Right renal pelvis (tissue), 4 donors: ENCODE measurements at regions not wholly inside any gene's neighbourhood (a gene's known extent, or its start where the extent isn't known, plus 50 kb on each side); places are given as distances from the start of the nearest gene placed in this dataset.

Experiments
- DNase-seq, 4 donors: peaks; one replicate each; pipeline ENCODE4 v3.0.0-alpha.2; 2013; ENCODE audit warnings: low read depth in 4 of 4, low spot score in 3 of 4, missing footprints in 1 of 4

DNA sequence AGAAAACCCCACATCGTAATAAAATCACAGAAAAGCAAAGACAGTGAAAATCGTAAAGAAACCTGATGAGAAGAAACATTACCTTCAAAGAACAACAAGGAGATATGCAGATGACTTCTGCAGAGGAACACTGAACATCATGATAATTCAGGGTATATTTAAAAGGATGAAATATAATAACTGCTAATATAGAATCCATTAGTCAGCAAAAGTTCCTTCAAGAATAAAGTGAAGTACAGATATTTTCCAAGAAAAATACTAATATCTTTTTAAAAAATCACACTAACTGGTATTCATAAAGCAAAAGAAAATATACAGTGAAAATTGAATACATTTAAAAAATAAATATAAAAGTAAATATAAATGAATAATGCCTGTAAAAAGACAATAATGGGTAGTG, 176.3 kb upstream of the VEGFC start:
- DNase-seq = no peak

DNA sequence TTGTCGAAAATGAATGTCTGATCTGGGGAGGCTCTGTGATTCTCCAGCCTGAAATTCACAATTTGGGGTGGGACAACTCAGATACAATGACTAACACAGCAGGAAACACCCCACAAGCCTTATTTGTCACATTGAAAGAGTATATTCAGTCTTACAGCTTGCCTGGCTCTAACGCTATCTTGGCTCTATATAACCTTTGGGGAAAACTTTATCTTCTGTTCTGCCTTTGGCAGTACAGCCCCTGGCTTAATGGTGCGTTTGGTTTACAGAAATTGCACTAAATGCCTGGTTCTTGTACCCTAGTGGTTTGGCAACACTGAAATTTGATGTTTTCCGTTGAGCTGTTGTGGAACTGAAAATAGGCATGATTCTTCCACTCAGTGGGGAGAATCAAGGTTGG, 178.1 kb upstream of the VEGFC start:
- DNase-seq = no peak

DNA sequence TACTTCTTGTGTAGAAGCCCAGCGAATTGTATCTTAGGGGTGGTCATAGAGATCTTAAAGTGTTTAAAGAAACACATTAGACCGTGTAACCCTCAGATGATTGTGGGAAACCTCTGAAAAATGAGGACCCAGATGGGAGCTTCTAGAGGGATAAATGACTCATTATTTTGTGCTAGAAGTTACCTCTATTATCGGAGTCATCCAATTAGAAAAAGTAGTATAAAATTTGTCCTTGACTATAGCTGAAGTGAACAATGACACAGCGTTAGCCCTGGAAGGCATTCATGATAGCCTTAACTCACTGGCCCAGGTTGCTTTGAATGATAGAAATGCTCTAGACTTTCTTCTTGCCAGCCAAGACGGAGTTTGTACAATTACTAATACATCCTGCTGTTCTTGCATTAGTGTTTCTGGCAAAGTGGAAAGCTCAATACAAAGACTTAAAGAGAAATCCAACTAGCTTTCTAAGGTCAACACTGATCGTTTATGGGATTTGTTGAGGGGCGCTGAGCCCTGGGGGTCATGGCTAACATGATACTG, 178.9 kb upstream of the VEGFC start:
- no peak for DNase-seq

DNA sequence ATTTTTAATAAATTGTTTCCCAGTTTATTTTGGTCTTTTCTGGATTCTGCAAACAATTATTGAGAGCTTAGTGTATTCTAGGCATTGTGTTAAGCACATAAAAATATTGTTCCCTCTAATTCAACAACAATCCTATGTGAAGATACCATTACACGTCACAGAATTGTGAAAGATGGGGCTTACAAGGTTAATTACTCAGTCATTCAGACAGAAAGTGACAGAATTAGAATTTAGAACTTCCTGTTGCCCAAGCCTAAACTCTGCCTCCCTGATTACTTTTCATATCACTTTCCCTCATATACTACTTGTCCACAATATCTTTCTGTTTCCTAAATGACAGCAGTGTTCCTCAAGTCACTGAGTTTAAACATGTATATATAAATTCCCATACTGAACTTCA, 186.7 kb upstream of the VEGFC start:
- DNase-seq = no peak

DNA sequence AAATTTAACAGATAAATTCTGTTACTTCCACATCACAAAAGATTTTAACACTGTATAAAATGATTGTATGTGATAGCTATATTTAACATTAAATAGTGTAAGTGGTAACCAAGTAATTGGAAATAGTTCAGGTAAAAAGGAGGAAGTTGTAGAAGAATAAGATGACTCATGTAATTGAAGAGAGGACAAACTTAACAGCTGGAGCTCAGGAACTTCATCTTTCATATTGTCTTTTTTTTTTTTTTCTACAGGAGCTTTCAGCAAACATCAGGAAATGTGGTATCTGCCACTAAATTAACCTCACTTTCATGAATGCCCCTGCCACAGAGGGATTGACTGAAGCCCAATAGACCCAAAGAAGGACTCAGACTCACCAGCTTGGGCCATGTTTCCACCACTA, 188.4 kb upstream of the VEGFC start:
- no peak for DNase-seq

DNA sequence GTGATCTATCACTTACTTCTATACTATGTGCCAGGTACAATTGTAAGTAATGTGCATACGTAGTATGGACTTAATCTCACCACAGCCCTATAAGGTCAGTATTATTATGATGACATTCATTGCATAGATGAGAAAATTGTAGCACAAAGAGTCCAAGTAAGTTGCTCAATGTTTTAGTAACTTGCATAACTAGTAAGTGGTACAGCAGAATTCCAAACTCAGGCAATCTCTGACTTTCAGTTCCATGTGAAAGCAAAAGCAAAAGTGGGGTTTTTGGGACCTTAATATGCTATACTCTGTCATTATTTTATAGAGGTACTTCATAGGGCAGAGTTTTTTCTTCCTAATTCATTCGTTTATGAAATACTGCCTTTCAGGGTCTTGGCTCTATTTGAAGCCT, 188.8 kb upstream of the VEGFC start:
- DNase-seq = no peak

DNA sequence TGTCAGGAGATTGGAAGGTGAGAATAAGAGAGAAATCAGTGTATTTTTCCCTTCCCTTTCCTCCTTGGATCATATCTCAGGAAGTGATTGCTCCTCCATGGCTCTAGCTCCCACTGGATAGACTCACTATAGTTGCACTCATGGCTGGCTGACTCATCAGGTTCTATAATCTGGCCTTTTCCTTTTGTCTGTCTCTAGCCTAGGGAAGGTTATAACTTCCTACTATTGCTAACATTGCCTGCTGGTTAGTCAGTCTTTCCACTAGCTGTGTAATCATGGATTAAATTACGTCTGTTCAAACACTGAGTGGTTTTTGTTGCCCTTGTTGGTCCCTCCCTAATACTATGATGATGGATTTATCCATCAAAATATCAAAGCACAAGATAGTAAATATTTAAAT, 195.5 kb upstream of the VEGFC start:
- no peak for DNase-seq

DNA sequence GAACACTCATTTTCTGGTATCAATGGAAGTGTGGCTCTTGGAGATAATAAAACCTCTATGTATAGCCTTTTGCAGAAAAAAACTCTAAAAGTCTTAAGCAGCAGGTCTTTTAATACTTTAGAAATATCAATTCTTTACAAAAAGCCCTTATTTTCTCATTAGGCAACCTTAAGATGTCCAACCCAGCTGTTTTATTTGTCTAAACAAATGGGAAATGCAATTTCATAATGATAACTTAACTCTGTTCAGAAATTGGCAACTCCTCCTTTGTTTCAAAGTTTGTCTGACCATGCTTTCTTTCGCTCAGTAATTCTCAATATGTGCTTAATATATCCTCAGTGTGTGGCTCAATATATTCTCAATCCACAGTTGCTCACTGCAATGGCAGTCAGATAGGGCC, 196.5 kb upstream of the VEGFC start:
- DNase-seq = no peak

DNA sequence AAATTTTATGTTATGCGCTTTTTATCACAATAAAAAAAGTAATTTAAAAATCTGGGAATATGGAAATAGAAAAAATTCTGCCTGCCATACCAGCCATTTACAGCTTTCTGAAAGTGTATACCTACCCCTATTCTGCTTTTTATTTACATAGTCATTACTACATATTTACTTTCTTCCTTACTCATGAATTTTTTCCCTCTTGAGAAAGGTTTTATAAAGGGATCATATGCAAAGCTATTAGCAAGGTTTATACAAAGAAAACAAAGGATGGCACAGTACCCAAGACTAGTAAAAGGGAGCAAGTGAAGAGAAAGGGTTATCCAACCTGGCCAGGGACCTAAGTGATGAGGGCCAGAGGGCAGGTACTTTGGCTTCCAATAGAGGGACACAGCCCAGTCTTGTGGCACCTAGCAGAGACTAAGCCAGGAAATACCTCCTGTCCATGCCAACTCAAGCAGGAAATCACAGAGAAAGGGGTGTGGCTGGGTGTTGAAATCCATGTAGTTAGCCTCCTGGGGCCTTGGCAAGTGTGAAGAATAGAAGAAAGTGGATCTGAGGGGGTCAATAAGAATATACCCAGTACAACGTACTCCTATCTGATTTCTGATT, 207.3 kb upstream of the VEGFC start:
- DNase-seq = no peak

DNA sequence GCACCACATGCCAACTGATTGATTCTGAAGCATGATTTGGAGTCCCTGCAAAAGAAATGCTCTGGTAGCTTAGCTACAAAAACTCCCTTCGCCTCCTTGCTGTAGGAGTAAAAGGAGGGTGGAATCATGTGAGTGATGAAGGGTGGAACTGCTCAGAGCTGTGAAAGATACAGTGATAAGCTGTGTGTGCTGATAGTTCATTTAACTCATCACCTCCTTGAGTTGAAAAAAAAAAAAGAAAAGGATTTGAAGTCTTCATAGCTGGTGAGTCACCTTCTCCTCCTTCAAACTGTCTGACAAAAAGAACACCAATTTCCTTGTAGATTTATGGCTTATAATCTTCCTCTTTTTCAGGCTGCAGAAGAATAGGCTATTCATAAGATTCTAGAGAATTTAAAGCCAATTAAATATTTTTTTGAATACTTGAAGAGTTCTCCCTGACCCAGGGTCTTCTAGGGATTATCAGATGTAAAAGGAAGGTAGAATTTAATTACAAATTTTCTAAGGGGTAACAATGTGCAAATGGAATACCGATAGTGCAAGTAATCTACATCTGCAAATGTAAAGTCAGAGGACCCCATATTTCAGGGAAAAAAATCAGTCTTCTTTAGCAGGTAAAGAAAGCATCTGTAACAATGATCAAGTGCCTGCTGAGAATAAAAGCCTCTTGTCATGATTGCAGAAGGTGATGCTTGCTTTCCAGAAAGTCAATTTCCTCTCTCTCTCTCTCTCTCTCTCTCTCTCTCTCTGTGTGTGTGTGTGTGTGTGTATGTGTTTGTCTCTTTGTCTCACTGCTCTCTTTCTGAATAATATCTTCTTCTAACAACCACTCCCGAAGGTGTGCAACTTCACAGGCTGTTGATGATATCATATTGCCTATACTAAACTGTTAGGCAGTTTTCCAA, 208.8 kb upstream of the VEGFC start:
- no peak for DNase-seq

DNA sequence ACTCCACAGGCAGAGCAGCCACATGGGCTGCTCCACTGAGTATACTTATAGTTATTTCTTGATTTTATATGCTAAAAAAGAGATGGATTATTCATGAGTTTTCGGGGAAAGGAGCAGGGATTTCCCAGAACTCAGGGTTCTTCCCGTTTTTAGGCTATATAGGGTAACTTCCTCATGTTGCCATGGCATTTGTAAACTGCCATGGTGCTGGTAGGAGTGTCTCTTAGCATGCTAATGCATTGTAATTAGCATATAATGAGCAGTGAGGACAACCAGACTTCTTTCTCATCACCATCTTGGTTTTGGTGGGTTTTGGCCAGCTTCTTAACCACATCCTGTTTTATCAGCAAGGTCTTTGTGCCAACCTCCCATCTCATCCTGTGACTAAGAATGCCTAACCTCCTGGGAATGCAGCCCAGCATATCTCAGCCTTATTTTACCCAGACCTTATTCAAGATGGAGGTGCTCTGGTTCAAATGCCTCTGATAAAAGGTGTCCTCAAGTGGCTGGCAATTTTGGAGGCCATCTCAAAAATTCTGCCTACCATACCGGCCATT, 213.0 kb upstream of the VEGFC start:
- no peak for DNase-seq

DNA sequence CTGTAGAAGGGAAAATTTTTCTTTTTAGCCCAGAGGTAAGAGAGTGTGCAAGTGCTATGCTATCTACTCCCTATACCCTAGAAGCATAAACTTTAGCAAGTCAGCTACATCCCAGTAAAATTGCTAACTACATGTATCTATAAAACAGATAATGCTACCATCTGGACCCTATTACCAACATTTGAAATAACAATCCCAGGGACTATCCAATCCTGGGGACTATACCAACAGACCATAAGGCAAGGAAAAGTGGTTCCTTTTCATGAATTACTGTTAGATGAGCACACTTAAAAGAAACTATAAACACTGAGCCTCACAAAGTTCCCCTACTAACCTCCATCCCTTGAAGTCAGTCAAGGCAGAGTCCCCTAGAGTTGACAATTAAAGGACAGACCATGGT, 213.6 kb upstream of the VEGFC start:
- no peak for DNase-seq

DNA sequence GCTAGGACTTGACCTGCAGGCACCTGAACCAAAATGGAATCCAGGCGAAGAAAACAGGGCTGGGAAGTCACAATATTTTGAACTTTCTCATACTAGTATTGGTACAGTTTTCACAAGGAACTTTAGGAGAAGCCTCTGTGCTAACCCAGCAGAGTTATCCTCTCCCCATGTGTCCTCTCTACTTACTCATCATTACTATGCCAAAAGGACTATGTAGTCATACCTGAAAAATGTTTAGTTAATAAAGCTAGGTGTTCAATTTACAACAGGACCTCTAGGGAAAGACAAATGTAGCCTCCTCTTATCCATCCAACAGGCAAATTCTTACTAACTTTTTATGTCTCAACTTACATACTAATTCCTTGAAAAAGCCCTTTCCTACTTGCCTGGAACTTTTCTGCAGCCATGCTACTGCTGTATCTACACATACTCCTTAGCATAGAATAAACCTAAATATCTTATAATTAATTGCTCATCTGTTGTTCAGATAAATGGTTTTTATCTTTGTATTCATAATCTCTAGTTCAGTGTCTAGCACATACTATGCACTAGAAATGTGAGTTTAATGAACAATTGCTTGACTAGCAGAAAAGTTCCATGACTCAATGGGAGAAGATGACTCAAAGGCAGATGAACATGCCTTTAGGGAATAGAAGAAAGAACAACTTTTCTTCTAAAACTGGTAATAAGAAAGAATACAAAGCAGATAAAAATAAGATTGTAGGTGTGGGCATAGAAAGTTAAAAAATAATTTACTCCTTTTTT, 215.5 kb upstream of the VEGFC start:
- DNase-seq = no peak

DNA sequence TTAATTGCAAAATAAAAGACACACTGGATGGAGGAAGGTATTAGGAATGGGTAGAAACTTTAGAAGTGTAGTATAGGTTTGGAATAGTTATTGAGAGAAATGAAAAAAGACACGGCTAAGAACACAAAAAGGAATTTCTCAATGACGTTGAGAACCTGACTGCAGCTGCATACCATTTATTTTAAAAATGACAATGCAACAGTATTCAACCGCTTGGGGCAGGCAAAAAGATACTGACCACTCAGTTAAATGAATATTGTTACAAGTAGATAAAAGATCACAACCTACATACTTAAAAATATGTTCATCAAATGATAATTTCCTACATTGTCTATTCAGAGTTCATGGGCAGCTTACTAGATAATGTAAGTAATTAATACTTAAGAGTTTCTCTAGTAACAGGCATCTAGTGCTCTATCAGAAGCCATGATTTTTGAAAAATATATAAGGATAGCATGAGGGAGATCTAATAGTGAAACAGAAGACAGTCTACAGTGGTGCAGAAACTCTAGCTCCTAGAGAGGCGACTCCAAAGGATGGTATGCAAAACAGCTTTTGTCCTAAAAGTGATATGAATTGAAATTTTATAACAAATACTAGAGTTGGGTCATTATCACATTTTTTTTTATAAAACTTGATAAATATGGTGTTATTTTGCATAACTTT, 216.2 kb upstream of the VEGFC start:
- DNase-seq = no peak

DNA sequence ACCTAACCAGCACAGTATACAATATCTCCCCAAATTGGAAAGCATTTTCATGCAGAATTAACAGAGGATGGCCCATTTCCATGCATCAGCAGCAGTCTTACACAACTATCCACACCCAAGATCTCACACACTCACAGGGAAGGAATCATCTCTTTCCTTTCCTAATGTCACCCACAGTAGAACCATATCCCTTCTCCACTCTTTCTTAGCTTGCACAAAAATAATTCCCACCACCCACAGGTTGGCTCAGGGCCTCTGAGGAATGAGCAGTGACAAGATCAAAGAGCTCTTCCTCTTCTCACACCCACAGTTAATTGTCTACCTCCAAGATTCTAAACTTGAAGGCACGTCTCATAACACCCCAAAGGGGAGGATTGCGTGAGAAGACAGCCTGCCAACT, 217.7 kb upstream of the VEGFC start:
- no peak for DNase-seq

DNA sequence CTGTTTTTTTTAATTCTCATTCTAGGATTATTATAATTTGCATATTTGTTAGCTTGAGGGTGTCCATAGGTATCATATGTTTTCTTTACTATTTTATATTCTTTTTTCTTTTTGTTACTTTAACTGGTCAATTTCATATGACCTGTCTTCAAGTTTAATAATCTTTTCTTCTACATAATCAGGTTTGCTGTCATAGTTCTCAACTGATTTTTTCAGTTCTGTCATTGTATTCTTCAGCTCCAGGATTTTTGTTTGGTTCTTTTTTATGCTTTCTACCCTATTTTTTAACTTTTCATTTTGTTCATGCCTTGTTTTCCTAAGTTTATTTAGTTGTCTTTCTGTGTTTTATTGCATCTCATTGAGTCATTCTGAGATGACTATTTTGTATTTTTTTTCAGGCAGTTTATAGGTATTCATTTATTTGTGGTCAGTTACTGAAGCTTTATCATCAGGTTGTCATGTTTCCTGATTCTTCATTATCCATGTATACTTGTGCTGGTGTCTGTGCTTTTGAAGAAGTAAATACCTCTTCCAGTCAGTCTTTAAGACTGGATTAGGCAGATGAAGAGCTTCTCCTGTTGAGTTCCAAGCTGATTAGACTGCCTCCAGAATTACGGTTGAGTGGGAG, 220.3 kb upstream of the VEGFC start:
- no peak for DNase-seq

DNA sequence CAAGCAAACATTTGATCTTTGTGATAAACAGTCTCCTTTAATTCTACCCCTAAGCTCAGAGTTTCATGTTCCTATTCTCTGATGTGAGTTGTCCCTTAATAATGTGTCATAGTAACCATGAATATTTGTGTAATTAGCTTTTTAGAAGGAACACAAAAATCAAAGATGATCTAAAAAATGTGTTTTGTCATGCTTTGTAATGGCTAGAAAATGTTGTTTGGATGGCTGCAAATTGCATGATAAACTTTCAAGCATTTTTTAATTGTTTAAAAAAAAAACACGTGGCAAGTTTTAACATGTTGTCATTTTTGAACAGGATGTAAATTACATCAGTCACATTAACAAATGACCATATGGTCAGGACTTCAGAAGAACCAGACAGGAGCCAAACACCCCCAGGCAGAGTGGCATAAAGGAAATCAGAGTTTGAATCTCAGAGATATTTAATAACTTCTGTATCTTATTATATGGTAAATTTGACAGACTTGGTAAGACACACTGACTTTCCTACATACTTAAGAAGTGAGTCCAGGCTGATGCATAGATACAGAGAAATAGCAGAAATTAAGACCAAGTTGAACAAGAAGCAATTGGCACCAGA, 223.9 kb upstream of the VEGFC start:
- no peak for DNase-seq

DNA sequence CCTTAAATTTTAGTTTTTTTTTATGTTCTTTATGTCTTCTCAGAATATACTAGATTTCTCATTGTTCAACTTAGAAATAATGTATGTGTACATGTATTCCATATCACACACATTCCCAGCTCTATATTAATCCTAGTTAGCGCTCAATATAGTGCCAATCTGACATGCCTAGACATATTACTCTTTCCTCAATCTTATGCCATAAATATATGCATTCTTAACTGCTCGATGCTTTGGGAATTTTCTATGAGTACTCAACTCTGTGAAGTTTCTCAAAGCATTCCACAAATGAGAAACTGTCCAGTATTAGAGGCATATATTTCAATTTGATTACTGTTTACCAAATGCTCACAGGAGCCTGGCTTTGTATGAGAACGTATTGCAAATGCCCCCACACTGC, 231.2 kb upstream of the VEGFC start:
- no peak for DNase-seq

DNA sequence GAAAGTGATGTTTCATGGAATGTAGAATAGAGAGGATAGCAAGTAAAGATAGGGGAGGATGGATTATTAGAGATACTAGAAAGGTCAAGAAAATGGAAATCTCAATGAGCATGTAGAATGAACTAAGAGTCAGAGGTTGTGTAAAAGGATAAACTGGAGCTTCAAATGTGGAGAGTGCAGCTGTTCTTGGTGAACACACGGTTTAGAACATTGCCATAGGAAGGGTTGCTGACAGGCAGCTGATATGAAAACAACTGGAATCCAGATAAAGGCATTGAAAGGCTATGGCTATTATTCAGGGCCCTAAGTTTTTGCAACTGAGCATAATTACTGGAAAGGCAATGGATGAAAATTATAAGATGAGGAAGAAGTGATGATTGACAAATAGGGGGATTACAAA, 239.6 kb upstream of the VEGFC start:
- DNase-seq = no peak

DNA sequence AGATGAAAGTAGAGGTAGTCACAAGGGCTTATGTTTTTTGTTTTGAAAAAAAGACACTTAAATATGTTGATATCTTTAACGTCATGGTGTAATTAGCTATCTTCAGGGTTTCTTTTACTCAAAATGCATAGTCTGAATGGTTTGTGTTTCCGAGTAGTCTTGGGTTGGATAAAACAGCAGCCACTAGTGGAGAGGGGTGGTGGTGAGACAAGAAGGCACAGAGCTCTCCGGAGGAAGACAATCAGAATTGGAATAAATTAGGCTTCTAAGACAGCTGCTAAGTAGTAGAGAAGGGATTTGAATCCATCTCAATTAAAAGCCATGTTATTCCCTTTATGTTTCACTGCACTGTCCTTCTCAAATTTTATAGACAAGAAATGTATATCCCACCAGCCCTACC, 240.4 kb upstream of the VEGFC start:
- DNase-seq = no peak
